Ramos (cell line): ENCODE measurements at regions not wholly inside any gene's neighbourhood (a gene's known extent, or its start where the extent isn't known, plus 50 kb on each side); places are given as distances from the start of the nearest gene placed in this dataset.

Source experiments
- in situ Hi-C: fragments of 300-500 bp; cut with MboI; formaldehyde crosslinking; loops from one replicate; pipeline ENCODE4 v1.14.3; 2022; ENCODE audit warnings: low sequenced_read_pairs; ENCODE audit not compliant: unreplicated experiment

DNA sequence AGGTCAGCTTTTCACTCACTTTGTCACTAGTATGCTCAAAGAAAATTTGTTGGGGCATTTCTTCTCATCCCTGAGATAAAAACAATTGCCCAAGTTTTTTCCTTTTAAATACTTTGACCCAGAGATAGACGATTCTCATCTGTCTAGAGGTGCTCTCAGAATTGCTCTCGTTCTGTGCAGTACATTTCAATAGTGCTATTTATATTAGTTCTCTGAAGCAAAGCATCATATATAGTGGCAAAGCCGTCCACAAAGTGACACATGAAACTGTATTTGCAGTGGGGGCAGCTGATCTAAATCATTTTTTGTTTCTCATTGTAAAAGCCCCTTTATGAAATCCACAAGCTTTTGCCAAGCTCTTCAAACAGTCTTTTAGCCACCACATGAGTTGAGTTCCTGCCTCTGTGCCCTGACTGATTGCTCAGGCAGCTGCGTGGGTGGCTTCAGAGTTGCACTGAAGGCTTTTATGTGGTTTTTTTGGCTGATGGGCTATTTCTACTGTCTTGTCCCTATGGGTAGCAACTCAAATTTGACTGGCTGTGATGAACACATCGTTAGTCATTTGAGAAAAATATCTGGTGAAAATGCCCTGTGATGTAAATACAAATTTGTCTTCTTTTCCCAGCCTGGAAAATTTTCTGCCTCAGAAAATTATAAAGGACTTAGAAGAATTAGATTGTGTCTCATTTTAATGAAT, 119.1 kb upstream of the OTUD4 start:
- in situ Hi-C loops = no loop called here

DNA sequence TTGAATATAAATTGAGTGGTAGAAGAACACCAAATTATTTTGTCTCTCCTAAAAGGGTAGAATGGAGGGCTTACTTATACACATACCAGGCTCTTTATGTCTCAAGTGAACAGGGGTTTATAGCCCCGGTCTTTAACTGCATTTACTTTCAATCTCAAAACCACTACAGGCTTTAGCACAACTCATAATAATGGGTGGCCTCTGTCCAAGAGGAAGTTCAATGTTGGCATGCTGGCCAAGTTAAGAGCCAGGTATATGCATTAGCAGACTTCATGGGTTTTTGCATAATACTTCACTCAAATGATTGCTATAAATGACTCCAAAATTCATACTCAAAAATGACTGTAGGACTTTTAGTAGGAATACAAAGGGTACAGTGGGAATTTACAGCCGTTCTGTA, 118.5 kb upstream of the OTUD4 start:
- in situ Hi-C loops = no loop called here

DNA sequence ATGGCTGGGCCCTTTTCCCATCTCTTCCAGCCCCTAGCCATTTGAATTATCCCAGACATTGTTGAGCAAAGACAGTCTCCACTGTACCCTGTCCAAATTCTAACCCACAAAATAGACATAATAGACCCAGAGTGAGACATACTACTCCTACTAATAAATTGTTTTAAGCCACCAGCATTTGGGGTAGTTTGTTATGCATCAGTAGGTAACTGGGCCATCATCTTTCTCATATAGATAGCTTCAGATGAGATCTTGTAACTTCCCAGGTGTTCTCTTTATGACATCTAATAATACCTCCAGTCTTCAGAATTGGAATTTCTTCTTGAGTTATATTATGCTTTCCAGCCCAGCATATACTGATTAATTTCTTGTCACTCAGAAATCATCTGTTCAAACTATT, 117.2 kb upstream of the OTUD4 start:
- in situ Hi-C loops = no loop called here

DNA sequence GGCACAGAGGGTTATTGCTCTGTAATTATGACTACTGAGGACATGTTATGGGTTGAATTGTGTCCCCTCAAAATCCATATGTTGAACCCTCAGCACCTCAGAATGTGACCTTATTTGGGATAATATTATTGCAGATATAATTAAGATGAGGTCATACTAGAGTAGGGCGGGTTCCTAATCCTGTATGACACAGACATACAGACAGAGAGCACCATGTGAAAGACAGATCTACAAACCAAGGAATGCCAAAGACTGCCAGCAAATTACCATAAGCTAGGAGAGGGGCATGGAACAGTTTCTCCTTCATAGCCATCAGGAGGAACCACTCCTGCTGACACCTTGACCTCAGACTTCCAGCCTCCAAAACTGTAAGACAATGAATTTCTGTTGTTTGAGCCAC, 115.2 kb upstream of the OTUD4 start:
- in situ Hi-C loops = no loop called here

DNA sequence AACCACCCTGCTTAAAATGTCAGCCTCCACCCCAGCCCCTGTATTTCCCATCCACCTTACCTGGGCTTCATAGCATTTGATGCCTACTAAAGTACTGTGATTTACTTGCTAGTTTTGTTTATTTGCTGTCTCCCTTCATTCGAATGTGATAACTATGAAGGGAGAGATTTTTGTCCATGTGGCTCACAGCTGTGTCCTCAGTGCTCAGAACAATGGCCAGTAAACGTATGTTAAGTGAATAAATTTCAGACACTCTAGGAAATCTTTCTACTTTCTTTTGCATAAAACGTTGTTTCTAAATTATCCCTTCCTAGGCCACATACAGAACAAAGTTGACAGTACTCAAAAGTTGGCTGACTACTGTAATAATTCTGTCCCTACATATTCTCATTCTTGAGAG, 114.7 kb upstream of the OTUD4 start:
- in situ Hi-C loops = no loop called here

DNA sequence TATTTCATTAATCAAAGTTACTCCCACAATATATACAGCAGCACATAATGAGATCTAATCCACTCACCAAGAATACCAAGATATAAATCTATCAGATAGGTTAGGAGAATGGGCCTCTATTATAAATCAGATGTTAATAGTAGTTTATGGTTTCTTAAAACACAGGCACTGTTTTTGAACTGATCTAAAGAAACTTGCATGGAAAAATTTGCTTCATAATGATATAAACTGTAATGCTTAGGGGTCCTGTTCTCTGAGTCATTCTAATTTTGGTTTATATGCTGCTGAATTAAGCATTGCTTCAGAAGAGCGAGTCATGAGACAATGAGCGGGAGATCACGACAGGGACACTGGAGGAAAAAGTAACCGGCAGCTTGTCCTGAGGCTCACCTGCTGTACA, 113.3 kb upstream of the OTUD4 start:
- in situ Hi-C loops = no loop called here

DNA sequence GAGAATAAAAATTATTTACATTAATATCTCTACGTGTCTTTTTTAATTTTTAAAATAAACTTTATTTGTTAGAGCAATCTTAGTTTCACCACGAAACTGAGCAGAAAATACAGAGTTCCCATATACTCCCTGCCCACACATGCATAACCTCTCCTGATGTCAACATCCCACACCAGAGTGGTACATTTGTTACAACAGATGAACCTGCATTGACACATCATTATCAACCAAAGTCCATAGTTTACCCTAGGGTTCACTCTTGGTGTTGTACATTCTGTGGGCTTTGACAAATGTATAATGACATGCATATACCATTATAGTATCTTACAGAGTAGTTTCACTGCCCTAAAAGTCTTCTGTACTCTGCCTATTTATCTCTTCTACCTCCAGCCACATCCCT, 110.6 kb upstream of the OTUD4 start:
- in situ Hi-C loops = no loop called here

DNA sequence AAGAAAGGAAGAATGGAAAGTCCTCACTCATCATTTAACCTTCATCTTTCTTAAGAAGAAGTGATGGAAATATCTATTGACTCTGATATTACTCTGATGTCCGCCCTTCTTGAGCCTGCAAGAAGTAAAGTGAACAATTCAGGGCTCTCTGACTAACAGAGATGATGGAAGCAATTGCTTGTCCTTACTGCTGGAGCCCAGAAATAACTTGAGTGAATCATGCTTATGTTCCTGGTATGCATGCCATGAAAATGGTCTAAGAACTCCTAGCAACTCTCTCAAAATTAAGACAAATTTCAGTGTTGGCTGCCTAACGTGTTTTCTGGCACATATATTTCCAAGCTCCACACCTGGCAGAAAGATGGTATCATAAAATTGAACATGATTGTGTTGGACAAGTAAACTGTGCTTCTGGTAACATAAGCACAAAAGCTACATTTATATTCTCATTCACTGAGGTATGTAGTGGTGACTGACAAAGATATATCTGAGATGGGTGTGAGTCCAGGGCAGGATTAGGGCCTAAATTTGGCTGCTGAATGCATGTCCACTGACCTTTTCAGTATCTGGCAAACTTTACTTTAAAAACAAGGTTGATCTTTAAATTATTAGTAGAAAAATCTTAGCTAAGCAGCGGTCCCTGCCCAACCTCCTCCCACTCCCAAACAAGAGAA, 109.2 kb upstream of the OTUD4 start:
- in situ Hi-C loops = no loop called here

DNA sequence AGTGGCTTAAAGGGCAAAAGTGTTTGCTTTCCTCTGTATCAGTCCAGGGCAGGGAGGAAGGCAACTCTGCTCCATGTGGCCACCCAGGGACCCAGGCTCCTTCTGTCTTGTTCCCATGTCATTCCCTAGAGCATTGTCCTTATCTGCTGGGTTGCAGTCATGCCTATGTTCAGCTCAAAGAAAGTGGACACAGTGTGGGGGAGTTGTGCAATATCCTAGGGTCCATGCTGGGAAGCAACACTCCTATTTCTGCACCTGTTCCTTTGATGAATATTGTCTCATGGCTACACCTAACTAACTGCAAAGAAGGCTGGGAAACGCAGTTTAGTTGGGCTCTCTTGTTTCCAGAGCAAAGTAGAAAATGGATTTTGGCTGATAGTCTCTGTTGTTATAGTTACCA, 107.0 kb upstream of the OTUD4 start:
- in situ Hi-C loops = no loop called here

DNA sequence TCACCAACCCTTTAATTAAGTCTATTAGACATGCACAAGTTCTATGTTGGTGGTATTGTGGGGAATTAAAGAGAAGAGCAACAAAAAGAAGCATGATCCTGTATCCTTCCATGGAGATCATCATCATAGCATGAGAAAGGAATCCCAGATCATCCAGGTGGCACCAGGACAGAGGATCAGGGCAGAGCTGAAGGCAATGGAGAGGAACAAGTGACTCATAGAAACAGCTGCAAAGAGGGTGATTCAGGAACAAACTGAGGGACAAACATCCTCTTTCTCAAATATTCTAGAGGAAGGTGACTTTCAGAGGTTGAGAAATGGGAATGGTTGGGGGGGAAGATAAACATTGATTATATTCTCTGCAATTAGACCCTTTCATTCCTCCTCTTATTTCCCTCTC, 105.5 kb upstream of the OTUD4 start:
- in situ Hi-C loops = no loop called here

DNA sequence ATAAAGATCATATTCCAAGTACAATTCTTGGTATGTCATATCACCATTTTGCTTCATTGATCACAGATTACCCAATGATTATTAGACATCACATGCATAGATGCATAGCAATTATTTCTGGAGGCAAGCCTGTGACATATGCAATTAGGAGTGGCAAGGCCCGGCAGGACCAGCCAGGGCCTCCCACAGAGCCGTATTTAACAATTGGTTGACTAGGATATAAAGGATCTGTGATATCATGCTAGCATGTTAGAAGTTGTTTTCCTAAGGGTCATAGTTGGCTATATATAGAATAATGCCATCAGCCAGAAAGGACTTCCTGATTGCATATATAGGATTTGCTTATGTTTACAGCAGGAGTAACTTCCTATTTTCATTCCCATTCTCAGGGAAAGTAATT, 103.5 kb upstream of the OTUD4 start:
- in situ Hi-C loops = no loop called here

DNA sequence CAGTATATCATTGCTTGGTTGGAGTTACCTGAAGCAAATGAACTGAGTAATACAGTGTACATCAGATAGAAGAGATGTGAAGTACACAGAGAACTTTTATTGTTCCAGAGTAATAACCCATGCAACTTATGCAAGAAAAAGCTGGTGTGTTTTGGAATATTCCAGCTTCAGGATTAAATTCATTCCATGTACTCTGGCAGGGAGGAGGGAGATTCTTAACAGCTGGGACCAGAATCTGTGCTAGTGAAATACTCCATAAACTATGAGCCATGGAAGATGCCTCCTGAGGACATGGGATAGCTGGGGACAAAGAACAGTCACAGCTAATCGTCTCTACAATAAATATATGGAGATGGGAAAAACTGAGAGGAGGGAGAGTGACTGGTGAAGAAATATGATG, 101.6 kb upstream of the OTUD4 start:
- in situ Hi-C loops = no loop called here

DNA sequence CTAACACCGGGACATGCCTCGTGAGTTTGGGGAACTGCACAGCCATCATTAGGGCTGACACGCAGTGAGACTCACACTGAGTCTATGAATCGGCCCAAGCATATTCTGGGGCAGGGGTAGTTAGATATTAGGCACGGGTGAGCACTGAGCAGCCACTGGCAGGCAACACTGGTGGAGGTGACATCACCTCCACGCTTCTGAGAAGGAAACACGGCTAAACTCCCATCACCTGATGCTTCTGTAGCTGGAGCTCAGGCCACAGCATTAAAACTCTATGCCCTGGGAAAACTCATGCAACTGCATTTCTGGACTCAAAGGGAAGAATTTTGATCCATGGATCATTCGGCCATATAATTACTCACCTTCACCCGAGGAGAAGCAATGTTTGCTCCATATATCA, 100.8 kb upstream of the OTUD4 start:
- in situ Hi-C loops = no loop called here

DNA sequence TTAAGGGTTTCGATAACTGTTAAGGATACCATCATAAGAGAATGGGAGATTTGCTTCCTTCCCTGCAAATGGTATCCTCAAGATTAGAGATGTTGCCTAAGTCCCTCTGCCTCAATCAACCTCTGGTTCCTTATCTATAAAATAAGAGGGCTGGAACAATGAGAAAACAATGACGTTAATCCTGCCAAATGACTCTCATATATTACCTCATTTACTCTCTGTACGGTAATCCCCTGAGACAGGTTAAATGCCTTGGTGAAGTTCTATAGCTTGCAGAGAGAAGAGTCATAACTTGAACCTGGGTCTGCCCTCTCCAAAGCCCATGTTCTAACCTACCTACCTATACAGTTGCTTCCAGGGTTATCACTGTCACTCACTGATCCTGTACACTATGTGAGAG, 100.2 kb upstream of the OTUD4 start:
- in situ Hi-C loops = no loop called here

DNA sequence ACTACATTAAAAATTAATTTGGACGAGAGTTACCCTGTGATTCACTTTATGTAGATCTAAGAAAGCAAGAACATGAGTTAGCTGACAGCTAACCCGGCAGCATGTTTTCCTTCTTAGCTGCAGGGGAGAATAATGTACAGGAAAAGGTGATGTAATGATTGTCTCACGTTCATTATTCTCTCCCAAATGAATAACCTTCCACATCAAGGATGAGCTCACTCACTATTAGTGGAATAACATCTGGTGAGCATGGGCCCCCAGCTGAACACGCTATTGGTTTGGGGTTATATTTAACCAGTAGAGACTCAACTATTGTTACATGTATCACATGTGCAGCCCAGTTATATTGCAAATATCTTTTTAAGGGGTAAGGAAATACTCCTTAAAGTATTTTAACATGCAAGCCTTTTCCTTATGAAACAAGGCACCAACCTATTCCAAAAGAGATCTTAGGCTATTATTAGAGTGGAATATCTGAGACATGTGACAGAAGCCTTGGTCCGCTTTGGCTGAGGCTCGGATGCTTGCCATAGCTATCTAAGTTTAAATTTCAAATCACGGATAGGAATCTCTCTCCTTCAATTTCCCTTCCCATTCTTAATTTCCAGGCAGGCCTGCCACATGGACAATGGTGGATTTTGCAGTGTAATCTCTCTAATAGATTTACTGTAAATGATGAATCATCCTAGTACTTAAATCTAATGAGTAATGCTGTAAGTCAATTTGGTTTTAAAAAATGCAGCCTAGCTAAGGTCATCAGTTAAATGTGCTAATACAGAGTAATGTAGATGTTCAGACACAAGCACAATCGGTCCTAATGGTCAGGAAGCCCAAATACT, 99.0 kb upstream of the OTUD4 start:
- in situ Hi-C loops = no loop called here

DNA sequence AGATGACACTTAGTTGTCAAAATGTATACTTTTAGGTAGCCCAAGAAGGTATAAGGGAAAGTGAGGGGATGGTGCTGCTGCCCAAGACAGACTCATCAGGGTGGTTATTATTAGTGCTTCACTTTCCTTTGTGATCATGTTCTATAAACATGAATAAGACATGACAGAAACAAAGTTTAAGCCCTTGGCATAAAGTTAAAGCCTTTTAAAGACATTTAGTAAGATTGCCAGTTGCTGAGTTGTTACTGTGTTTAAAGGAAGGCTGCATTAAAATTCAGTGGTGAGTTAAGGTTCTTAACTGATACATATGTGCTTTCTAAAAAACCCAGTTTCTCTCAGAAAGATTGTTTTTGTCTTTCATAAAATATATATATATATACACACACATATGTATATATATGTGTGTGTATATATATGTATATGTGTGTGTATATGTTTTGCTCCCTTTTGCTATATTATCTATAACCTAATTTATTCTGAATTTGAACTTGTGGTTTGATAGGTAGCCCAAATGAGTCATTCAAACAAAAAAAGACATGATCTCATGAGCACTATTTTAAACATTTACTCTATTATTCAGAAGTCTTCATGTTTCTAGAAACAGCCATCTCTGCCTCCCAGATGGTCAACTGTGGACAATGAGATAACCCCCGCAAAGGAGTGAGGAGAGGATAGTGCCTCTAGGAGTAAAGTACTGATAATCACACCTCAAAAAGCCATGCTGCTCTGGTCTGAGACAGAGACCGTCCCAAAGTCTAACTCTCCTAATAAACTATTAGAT, 98.1 kb upstream of the OTUD4 start:
- in situ Hi-C loops = no loop called here

DNA sequence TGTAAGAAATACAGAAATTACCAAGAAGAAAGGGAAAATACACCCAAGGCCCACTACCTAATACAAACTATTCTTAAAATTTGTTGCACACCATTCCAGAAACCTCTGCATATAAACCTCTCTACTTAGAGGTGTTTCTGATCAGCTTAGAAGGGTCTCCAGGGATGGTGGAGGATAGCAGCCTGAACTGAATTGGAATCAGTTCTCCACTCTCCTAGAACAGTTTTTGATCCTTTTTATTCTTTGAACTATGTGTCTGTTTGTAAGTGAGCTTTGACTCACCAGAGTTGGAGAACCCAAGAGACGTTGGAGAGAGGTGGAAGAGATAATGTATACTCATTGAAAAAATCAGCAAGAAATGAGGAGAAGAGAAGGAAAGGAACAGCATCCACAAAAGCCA, 96.6 kb upstream of the OTUD4 start:
- in situ Hi-C loops = no loop called here

DNA sequence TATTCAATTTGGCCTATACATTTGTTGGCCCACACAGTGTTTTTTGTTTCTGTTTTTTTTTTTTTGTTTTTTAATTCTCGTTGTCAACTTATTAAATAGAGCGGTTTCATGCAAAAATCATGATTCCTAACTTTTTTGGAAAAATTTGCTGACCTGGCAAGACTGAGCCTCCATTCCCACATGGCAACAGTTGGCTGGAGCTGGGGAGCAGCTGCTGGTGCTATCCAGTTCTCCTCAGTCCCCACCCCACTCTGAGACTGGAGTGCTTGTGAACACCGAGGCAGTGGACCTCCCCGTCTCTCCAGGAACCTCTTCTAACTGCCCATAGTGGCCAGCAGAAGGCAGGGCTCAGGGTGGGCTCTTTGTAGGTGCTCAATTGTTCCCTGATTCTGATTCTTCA, 95.7 kb upstream of the OTUD4 start:
- in situ Hi-C loops = no loop called here

DNA sequence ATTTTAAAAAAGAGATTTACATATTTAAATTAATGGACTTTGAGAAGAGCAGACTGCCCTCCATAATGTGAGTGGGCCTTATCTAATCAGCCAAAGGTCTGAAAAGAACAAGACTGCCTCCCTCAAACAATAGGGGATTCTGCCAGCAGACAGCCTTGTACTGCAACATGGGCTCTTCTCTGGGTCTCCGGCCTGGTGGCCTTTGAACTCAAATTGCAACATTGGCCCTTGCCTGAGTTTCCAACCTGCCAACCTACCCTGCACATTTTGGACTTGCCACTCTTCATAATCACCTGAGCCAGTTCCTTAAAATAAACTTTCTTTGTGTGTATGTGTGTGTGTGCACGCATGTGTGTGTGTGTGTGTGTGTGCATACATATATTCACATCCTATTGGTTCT, 90.8 kb upstream of the OTUD4 start:
- in situ Hi-C loops = no loop called here

DNA sequence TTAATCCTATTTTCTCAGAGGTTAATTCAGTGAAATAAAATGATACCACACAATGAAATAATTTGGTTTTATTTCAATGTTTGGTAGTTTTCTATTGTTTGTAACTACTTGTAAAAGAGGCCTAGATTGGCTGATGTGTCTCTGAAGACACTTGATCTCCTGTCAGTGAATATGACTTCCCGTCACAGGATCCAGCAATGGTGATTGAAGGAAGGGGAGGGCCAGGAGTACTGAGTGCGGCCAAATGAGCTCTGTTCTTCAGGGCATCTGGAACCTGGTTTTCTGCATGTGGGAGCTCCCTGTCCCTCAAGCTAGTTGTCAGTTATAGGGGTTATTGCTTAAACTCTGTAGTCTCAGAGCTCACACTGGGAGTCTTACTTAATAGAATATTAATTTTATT, 86.5 kb upstream of the OTUD4 start:
- in situ Hi-C loops = no loop called here

DNA sequence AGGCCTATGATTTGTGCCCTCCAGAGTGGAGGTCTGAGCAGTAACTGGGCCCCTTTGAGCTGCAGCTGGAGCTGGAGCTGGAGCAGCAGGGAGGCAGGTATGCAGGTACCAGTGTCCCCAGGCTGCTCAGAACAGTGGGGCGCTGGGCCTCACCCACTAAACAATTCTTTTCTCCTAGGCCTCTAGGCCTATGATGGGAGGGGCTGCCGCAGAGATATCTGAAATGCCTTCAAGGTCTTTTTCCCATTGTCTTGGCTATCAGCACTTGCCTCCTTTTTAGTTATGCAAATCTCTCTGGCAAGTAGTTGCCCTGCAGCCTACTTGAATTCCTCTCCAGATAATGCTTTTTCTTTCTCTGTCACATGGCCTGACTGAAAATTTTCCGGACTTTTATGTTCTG, 79.7 kb upstream of the OTUD4 start:
- in situ Hi-C loops = no loop called here
